GM18508 (cell line): ENCODE measurements at regions not wholly inside any gene's neighbourhood (a gene's known extent, or its start where the extent isn't known, plus 50 kb on each side); places are given as distances from the start of the nearest gene placed in this dataset.

Experiments
- ATAC-seq: cut with Tn5 transposase; IDR thresholded peaks from one replicate; pipeline ENCODE4 v1.9.1; 2021; ENCODE audit warnings: moderate number of reproducible peaks; ENCODE audit not compliant: insufficient read depth, unreplicated experiment

DNA sequence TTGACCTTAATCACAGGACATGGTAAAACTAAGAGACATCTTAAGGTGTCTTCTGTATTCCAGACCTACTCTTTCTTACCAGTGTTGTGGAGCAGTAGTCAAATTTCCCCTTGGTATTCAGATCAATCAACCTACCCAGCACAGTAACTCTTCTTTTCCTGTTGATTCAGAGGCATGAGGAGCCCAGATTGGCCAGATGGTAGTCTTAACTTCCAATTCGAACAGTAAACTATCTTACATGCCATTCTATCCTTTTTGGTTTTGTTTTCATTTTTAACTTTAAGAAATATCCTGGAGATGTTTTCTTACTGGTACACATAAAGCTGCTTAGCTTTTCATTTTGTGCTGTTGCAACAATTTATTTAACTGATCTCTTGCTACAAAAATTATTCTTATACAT is 630.3 kb upstream of the PKDCC start:
- no peak for ATAC-seq

DNA sequence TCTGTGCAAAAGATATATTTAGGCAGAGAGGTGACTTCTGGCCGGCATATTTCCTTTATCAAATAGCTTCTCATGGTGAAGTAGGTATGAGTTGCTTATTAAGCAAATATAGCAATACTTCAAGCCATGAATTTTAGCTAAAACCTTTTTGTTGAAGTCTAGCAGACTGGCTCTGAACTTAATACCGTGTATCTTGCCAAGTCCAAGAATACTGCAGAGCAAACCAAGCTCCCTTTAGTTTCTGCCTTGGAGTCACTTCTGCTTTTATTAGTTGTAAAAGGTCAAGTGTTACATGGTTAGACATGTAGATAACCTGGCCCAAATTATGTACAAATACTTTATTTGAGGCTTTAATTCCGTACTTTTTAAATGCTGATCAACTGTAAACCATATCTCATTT is 627.6 kb upstream of the PKDCC start:
- ATAC-seq = no peak

DNA sequence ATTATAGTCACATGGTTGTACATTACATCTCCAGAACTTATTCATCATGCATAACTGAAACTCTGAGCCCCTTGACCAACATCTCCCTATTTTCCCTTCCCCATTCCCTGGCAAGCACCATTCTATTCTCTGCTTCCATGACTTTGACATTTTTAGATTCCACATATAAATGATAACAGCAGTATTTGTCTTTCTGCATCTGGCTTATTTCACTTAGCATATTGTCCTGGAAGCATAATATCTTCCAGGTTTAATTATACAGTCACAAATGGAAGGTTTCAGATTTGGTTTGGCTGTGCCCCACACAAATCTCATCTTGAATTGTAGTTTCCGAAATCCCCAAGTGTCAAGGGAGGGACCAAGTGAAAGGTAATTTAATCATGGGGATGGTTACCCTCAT is 626.9 kb upstream of the PKDCC start:
- ATAC-seq = no peak

DNA sequence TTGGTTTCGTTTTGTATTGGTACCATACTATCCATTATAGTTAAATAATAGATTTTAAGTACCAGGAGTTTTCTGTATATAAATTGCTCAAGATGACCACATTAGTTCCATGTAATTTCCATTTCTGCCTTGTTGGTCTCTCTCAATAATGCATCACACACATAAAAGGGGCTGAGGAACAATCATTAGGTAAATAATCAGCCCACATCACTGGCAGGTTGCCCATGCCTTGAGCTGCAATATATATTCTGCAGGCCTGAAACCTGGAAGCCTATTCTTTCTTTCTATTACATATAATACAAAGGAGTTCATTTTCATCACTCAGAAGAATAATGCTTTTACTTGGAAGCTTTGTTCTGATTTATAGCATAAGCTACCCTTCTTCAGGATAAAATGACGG is 616.1 kb upstream of the PKDCC start:
- ATAC-seq = no peak

DNA sequence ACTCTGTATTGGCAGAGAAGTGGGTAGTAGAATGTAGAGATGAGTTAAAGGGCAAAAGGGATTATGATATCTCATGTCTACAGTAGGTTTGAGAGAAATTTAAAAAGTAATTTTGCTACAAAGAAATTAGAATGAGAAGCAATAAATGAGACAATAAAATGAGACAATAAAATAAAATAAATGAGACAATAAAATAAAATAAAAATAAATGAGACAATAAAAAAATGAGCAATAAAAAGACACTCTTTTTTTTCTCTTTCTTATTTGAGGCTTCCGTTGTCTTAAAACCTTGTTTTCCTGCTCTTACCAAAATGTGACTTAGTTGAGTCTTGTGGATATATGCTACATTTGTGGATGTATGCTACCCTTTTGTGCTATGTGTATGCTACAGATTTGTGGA is 615.4 kb upstream of the PKDCC start:
- ATAC-seq = no peak

DNA sequence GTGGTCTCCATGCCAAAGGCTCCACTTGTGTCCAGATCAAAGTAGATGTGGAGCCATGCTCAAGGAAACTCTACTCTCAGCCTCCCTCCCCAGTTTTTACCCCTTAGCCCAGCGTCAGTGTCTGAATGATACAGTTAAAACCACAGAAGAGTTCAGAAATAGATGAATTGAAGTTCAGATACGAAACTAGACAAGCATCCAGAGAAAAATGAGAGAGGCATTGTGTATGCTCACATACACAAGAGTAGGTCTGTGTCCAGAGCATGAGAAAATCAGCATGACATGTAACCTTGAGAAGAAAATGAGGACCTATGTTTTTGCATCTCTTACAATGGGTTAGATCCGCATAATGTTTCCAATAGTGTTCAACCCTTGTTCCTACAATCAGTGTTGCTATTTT is 612.8 kb upstream of the PKDCC start:
- ATAC-seq = no peak

DNA sequence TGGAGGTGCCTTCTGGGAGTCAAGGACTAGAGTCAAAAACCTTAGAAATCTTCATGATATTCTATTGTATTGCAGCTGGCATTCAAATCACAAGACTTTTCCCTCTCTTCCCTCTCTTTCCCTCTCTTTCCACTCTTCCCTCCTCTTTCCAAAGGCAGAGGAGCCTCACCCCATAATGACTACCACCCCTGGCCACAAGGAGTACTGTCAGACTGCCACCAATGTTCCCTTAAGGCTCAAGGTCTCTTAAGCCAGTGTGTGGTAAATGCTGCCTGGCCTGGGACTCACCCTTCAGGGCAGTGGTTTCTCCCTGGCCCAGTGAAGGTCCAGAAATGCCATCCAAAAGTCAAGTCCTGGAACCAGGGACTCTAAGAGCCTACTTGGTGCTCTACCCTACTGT is 605.9 kb upstream of the PKDCC start:
- no peak for ATAC-seq

DNA sequence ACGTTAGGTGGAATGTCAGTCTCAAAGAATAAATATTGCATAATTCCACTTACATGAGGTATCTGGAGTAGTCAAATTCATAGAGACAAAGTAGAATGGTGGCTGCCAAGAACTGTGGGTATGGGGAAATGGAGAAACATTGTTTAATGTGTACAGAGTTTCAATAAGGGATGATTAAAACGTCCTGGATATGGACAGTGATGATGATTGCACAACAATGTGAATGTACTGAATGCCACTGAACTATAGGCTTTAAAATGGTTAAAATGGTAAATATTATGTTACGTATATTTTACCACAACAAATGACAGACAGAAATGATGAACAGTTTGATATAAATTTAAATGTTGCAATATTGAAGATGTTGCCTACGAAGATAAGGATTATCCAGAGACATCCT is 602.0 kb upstream of the PKDCC start:
- ATAC-seq = no peak

DNA sequence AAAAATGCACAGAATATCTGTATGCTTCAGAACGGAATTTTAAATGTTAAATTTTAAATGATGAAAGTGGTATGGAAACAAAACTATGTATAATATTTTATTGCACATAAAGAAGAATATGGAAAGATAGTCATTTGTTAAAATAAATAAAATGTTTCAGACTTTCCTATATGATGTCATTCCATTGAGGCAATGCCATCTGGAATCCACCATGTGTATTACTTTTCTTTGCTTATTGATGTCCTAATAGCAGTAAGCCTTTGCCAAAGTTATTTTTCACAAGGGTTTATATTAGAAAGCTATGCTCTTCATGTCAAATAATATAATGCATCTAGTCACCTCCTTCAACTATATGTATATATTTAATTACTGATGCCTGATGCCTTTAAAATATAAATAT is 601.6 kb upstream of the PKDCC start:
- ATAC-seq = no peak

DNA sequence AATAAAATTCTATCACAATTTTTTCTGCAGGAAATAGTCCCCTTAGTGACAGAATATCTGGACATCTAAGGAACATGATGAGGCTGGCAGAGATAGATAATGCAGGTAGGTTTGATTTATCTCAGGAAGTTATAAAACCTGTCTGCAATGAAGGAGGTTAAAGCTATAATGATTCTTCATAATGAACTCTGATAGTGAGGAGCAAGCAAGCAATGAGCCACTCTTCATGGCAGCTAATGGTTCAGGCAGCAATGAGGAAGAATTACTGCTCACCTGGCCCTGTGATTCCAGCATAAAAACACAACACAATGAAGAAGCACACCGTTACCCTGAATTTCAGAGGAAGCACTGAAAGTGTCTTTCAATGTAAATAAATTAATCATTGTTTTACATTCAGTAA is 599.6 kb upstream of the PKDCC start:
- ATAC-seq = no peak

DNA sequence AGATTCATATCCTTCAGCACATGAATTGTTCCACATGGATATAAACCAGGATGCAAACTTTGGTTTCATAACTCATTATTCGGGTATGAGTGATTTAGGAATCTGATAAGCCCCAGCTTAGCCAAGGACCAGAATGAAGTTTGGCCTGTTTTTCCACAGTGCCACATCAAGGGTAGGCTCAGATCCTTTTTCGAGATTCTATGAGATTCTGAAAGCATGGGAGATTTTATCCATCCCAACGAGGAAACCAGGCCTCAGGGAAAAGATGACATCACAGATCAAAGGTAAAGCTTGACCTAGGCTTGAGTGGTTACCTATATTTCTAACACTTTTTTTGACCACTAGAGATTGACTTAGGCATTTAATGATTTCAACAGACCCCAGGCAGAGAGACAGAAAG is 590.8 kb upstream of the PKDCC start:
- no peak for ATAC-seq

DNA sequence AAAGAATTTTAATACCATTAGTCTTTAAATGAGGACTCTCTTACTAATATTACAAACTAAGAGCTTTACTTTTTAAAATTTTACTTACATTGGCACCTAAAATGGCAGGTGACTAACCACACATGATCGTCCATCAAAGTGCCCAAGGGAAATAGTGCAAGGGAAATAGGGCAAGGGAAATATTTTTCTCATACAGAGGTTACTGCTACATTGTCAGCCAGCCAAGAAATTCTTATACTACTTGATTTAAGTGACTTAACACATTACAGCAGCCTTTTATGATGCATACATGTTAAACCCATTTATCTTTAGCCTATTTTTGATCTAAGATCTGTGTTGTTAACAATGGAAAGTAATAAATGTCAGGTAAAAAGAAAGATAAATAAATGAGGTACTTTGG is 587.2 kb upstream of the PKDCC start:
- ATAC-seq = no peak

DNA sequence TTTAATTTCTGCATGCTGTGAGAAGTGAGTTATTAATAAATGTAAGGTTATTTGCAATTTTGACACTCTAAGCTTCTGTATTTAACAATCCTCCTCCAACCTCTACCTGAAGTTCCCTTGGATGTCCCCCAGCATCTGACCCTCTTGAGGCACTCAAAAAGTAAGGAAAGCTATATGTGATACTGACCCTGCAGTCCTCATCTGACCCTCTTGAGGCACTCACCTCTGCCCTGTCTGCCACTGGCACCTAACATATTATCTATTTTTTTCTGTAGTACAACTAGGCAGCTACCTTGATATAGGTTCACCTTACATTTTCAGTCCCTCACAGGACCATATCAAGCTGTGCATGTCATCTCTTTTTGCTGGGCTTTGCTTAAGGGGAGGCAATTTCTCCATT is 583.4 kb upstream of the PKDCC start:
- no peak for ATAC-seq

DNA sequence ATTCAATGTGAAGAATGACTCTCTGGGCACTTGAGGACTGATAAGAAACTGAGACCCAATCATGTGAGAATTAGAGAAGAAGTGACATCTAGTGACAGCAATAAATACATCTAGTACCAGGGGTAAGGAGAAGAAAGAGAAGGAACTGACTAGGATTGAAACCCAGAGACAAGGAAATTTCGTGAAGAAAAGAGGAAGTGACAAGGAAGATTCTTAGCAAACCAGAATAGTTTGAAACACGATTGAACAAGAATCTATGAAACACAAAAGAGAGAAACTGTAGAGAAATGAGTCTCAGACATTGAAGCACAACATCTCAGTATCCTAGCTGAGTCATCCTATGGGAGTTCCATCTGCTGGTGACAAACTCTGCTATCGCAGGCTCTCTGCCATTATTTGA is 571.9 kb upstream of the PKDCC start:
- ATAC-seq = peak; percentile 41

DNA sequence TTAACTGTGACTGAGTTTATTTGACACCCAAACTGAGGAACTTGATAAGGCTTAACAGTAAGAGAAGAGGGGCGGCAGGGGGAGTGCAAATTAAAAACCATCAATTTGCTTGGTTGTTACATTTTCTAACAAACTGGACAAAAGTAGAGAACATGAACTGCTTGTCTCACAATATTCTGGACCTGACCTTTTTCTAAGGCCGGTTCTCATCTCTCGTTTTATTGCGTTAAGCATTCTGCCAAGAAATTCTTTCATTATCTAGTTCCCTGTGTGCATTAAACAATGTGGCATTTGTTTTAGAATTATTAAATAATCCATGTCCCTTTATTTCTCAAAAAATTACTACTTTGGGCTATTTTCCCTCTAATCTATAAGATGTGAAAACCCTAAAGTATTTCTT is 565.2 kb upstream of the PKDCC start:
- no peak for ATAC-seq

DNA sequence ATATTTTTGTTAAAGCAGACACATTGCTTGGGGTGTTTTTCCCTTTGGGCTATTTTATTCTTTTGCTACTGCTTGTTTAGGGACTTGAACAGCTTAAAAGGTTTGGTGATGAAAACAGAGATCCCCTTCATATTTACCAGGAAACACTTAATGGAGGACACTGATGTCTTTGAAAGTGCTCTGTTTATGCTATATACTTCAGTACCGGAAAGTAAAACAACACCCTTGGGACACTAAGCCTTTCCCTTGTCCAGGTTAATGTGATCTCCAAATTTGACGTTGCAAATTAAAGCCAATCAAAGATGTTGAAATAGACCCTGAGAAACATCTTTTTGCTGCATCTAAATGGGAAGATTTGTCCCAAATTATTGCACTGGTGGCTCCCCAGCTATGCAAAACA is 564.6 kb upstream of the PKDCC start:
- ATAC-seq = no peak

DNA sequence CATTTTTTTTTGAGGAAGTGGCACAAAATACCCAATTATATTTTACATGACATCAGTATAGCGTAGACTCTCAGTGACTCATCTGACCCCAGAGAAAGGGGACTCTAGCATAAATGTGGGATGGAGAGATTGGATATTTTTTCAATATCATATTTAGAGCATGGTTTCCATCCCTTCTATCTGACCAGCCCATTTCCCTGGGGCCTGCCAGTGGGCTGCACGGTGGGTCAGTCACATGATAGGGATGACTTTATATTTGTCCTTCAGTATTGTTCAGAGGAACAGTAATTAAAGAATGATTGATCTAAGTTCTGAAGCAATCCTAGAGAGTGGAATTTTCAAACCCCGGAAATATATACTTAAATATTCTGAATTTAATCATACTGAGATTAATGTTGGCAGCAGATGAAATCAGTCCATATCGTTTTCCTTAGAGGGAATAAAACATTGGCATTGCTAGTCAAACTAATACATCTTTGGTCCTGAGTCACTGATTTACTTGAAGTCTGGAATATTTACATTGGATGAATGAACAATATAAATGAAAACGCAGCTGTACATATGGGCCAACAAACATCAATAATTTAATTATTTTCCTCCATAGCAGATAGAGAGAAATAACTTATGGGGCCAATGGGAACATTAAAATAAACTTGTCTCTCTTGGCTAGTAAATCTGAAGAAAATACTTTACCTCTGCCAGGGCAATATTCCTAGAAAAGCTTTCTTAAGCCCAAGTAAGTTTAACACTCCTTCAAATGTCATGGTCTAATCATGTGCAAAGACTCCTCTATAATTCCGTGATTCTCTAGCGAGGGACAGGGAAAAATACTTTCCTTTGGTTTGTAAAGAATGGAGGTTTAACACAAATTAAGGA is 563.6 kb upstream of the PKDCC start:
- ATAC-seq = no peak

DNA sequence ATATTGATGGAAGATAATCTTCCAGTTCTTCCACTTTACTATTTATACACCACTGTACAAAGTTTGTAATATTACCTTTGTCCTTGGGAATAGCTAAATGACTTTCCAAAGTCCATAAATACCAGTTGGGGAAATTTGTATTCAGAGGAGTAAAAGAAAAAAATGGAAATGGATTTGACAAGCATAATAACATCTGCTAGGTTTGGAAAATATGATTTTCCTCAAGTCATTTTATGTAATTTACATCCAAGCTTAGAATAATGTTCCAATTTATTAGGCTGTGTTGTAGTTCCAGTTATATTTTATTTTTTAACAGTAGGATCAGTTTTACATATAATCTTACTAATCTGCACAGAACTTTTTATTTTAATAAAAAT is 563.0 kb upstream of the PKDCC start:
- no peak for ATAC-seq

DNA sequence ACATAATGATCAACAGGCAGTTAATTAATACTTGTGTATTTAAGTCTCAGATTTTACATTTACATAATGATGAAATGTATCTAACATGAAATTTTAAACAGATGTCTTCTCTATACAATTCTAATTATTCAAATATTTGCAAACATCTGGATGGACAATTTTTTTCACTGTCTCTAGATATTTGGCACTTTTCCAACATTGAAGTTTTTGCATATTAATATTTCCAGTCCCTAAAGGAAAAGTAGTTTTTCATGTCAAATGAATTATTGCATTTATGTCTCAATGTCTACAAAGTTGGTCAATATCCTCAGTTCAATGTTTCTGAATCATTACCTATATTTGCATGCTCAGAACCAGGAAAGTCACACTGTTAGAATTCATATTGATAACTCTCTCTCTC is 560.9 kb upstream of the PKDCC start:
- ATAC-seq = no peak

DNA sequence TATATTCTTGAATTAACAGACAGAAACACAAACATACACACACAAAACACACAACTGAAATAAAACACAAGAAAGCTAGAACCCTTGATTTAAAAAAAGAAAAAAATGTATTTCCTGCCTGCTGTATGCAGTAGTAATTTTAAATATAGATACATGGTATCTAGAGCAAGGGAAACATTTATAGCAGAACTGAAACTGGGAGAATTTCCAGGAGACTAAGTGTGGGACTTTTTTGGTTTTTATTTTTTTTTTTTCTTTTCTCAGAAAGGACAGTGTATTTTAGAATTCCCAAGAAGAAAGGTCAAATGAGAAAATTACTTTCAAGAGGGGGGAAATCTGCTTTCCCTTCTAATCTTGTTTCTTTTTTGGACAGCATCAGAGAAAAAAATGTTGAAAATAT is 558.9 kb upstream of the PKDCC start:
- no peak for ATAC-seq

DNA sequence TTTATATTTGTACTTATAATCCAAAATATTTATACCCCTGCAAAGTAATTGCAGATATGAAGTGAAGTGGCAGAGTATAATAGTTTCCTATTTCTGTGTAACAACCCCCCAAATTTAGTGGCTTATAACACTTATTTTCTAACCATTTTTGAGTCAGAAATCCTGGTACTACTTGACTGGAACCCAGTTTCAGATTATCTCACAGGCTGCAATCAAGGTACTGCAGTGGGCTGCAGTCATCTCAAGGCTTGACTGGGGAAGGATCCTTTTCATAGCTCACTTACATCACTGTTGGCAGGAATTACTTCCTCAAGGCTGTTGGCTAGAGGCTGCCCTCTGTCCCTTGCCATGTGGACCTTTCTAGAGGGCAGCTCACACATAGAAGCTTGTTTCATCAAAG is 558.2 kb upstream of the PKDCC start:
- no peak for ATAC-seq

DNA sequence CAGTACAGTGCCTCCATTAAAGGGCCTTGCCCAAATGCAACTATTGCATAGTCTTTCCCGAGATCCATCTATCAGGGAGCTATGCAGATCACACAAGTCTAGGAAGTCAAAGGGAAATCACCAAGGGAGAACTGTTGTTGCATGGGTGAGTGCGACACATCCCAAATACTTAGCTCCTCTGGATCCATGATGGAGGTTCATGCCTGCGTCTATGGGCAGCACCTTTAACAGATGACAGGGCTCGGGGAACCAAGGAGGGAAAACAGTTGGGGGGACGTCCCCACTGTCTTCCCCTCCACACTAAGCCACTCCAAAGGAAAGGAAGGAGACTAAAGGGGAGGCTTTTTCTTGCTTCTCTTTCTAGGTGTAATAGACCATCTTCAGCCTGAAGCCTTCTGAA is 552.8 kb upstream of the PKDCC start:
- ATAC-seq = no peak

DNA sequence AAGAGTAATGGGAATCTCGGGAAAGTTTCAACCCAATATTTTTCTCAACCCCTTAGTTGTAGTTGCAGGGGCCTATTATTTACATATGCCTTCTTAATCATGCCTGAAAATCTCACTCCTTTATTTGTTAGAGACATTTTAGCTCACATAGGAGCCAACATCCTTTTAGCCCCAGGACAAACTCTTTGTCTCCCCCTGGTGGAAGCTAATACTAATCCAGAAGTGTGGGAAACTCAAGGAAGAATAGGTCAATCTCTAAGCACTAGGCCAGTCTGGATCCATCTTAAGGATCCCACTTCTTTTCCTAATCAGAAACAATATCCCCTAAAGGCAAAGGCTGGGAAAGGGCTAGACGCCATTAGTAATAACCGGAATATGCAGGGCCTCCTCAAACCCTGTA is 550.9 kb upstream of the PKDCC start:
- ATAC-seq = no peak
